Endothelial cell of umbilical vein (primary cell): ENCODE measurements at regions not wholly inside any gene's neighbourhood (a gene's known extent, or its start where the extent isn't known, plus 50 kb on each side); places are given as distances from the start of the nearest gene placed in this dataset.

Source experiments
- BruUV-seq: library from RNA; stranded (reverse); fragments of 400-500 nt; replicated peaks from 2 replicates; lab custom pipeline; 2021; lab: Mats Ljungman, UMichigan
- CTCF ChIA-PET: fragments of 300-600, 350-600 bp; sonication (Branson Sonifier 250); formaldehyde crosslinking; loops from one replicate; lab custom pipeline; 2021; ENCODE audit warnings: antibody characterized with exemption, inconsistent platforms; lab: Charles Lee
- POLR2A ChIA-PET: fragments of 300-600, 350-600 bp; sonication (Branson Sonifier 250); formaldehyde crosslinking; loops from one replicate; lab custom pipeline; 2021; ENCODE audit warnings: antibody characterized with exemption, inconsistent platforms; lab: Charles Lee
- DNase-seq: peaks from one replicate; pipeline ENCODE4 v3.0.0-alpha.2; 2011; ENCODE audit warnings: low read depth, low spot score
- FAIRE-seq: peaks from 2 replicates; lab custom pipeline; 2011; peaks lifted over from hg19 to GRCh38; lab: Jason Lieb, UNC
- H2AFZ ChIP-seq: 2 replicates; pipeline ENCODE4 v1.6.0; 2012; ENCODE audit warnings: low read depth, low read length, control low read depth, inconsistent platforms
- H3K27ac ChIP-seq: 2 replicates; pipeline ENCODE4 v1.5.1; 2011; ENCODE audit warnings: low read depth, mild to moderate bottlenecking, control low read depth, low read length, moderate library complexity; ENCODE audit not compliant: insufficient read depth
- H3K27me3 ChIP-seq, 2 experiments: 2 replicates each; pipeline versions ENCODE4 v1.6.0 to v1.6.1; 2011; ENCODE audit warnings: low read length in 2 of 2, mixed read lengths in 1 of 2; ENCODE audit not compliant: control insufficient read depth in 2 of 2, insufficient read depth in 2 of 2
- H3K36me3 ChIP-seq, 2 experiments: 2 replicates in 1 of 2; 3 replicates in 1 of 2; pipeline ENCODE4 v1.5.1; 2011; ENCODE audit warnings: low read length in 2 of 2, mild to moderate bottlenecking in 1 of 2, moderate library complexity in 1 of 2; ENCODE audit not compliant: control insufficient read depth in 2 of 2, insufficient read depth in 2 of 2; ENCODE audit errors: extremely low read depth in 1 of 2
- H3K4me1 ChIP-seq: 3 replicates; pipeline ENCODE4 v1.5.1; 2011; ENCODE audit warnings: mild to moderate bottlenecking, low read length; ENCODE audit not compliant: control insufficient read depth, insufficient read depth; ENCODE audit errors: extremely low read depth
- H3K4me2 ChIP-seq: 2 replicates; pipeline ENCODE4 v1.6.1; 2011; ENCODE audit warnings: low read length, control low read depth, mixed read lengths; ENCODE audit not compliant: insufficient read depth
- H3K4me3 ChIP-seq, 3 experiments: fragments of 200-600 bp in 1 of 3; sonication (generic), shearing (Covaris generic) in 1 of 3; replicated peaks in 1 of 3; 2 replicates each; pipeline ENCODE4 v1.5.1; 2011 to 2016; ENCODE audit warnings: control low read depth in 3 of 3, low read length in 3 of 3, mild to moderate bottlenecking in 2 of 3, inconsistent platforms in 1 of 3, low read depth in 1 of 3, moderate library complexity in 1 of 3; ENCODE audit not compliant: insufficient read depth in 1 of 3
- H3K79me2 ChIP-seq: 2 replicates; pipeline ENCODE4 v1.6.0; 2012; ENCODE audit warnings: low read length, inconsistent platforms; ENCODE audit not compliant: control insufficient read depth, insufficient read depth
- H3K9ac ChIP-seq: replicated peaks from 2 replicates; pipeline ENCODE3; 2011; ENCODE audit warnings: low read length, control low read depth; ENCODE audit not compliant: insufficient read depth; ENCODE audit errors: extremely low read depth
- H3K9me1 ChIP-seq: replicated peaks from 3 replicates; pipeline ENCODE4 v1.6.0; 2011; ENCODE audit warnings: mild to moderate bottlenecking, low read length; ENCODE audit not compliant: control insufficient read depth, insufficient read depth; ENCODE audit errors: extremely low read depth
- H3K9me3 ChIP-seq: replicated peaks from 2 replicates; pipeline ENCODE4 v1.5.1; 2012; ENCODE audit warnings: low read length, inconsistent platforms; ENCODE audit not compliant: control insufficient read depth, insufficient read depth
- H4K20me1 ChIP-seq: replicated peaks from 2 replicates; pipeline ENCODE3; 2011; ENCODE audit warnings: mild to moderate bottlenecking, low read length; ENCODE audit not compliant: control insufficient read depth, insufficient read depth; ENCODE audit errors: extremely low read depth
- CTCF ChIP-seq, 2 donors: IDR thresholded peaks; 1 replicate in 1 of 2; 2 replicates in 1 of 2; pipeline ENCODE4 v1.5.1; 2011; ENCODE audit warnings: low read length in 2 of 2, mild to moderate bottlenecking in 2 of 2, moderate library complexity in 2 of 2, control low read depth in 1 of 2, inconsistent platforms in 1 of 2, low read depth in 1 of 2; ENCODE audit not compliant: insufficient read depth in 1 of 2; ENCODE audit errors: extremely low read depth in 1 of 2
- EZH2 ChIP-seq: IDR thresholded peaks from 2 replicates; pipeline ENCODE4 v1.6.1; 2012; ENCODE audit warnings: borderline replicate concordance, low read depth, mild to moderate bottlenecking, moderate library complexity, low read length, inconsistent platforms; ENCODE audit not compliant: severe bottlenecking
- FOS ChIP-seq: IDR thresholded peaks from 2 replicates; pipeline ENCODE4 v1.6.1; 2011; ENCODE audit warnings: mild to moderate bottlenecking, low read length, moderate library complexity, borderline replicate concordance; ENCODE audit not compliant: insufficient read depth
- GATA2 ChIP-seq: IDR thresholded peaks from 2 replicates; pipeline ENCODE4 v1.7.0; 2011; ENCODE audit warnings: low read depth, mild to moderate bottlenecking, moderate library complexity, mixed read lengths, low read length; ENCODE audit not compliant: insufficient read length, insufficient read depth
- JUN ChIP-seq: IDR thresholded peaks from 2 replicates; pipeline ENCODE4 v1.6.1; 2011; ENCODE audit warnings: borderline replicate concordance, low read depth; ENCODE audit not compliant: insufficient read length, insufficient read depth
- MAX ChIP-seq: IDR thresholded peaks from 2 replicates; pipeline ENCODE4 v1.6.1; 2011; ENCODE audit not compliant: insufficient read depth, insufficient read length
- MYC ChIP-seq: IDR thresholded peaks from one replicate; pipeline ENCODE4 v1.6.1; 2011; ENCODE audit warnings: mild to moderate bottlenecking, low read depth, low read length
- POLR2A ChIP-seq: IDR thresholded peaks from 2 replicates; pipeline ENCODE4 v1.6.1; 2012; ENCODE audit warnings: low read depth, mild to moderate bottlenecking, control low read depth, low read length
- POLR2AphosphoS5 ChIP-seq: IDR thresholded peaks from 2 replicates; pipeline ENCODE4 v1.6.1; 2012; ENCODE audit warnings: low read depth, mild to moderate bottlenecking, control low read depth, low read length, moderate library complexity; ENCODE audit not compliant: insufficient read depth
- dilution Hi-C: fragments of 300-500 bp; cut with MboI; formaldehyde crosslinking; loops from one replicate; pipeline ENCODE4 v1.15.0; 2019; ENCODE audit warnings: low sequenced_read_pairs; ENCODE audit not compliant: extremely low pct_ligation_motif_present
- intact Hi-C: fragments of 100-400 bp; cut with micrococcal nuclease; formaldehyde crosslinking; loops from one replicate; pipeline ENCODE4 v1.10.0; 2022

GRCh38 chr2:79370976-79371538, 141.8 kb upstream of the CTNNA2 start:
- intact Hi-C loops, result no loop called here
- H2AFZ ChIP-seq, result no peak overlapping the region
- POLR2A ChIA-PET, result no interaction called here
- H3K4me3 ChIP-seq, result no peak overlapping the region
- TF ChIP-seq MAX (no peak), POLR2AphosphoS5 (no peak)
- H3K9ac ChIP-seq, result no peak overlapping the region
- peaks cover 2% of the 10 kb centered on the region for H3K9me3 ChIP-seq
- no peaks in the 10 kb centered on the region for H3K4me1 ChIP-seq
- no peaks in the 10 kb centered on the region for H3K36me3 ChIP-seq
- FAIRE-seq (no peak), DNase-seq (no peak)
- H3K27ac ChIP-seq, result no peak overlapping the region
- no peaks in the 10 kb centered on the region for H3K27me3 ChIP-seq
- BruUV-seq, result no TSS peak
- dilution Hi-C loops, result no loop called here
- H3K79me2 ChIP-seq, result no peaks in the 10 kb centered on the region
- no peaks in the 10 kb centered on the region for H4K20me1 ChIP-seq
- H3K9me1 ChIP-seq, result no peaks in the 10 kb centered on the region
- CTCF ChIA-PET, result no interaction called here
- no peak overlapping the region for H3K4me2 ChIP-seq

GRCh38 chr2:79369127-79369526, 143.7 kb upstream of the CTNNA2 start:
- Histone ChIP-seq H3K9me3 (peaks cover 2% of the 10 kb centered on the region), H3K36me3 (no peaks in the 10 kb centered on the region), H3K4me1 (no peaks in the 10 kb centered on the region), H3K9ac (no peak overlapping the region), H3K9me1 (no peaks in the 10 kb centered on the region), H3K27me3 (no peaks in the 10 kb centered on the region), H3K27ac (no peak overlapping the region), H2AFZ (no peak overlapping the region), H4K20me1 (no peaks in the 10 kb centered on the region), H3K79me2 (no peaks in the 10 kb centered on the region), H3K4me2 (no peak overlapping the region), H3K4me3 (no peak overlapping the region)
- DNase-seq, result no peak
- FAIRE-seq, result no peak
- no TSS peak for BruUV-seq
- CTCF ChIA-PET, result no interaction called here
- intact Hi-C loops, result no loop called here
- dilution Hi-C loops, result no loop called here
- TF ChIP-seq EZH2, result no peak
- no peak for TF ChIP-seq FOS
- TF ChIP-seq POLR2AphosphoS5, result no peak
- TF ChIP-seq CTCF (IDR thresholded peaks at IDR 0.05; ENCODE audit: extremely low read depth in 1 of 2, insufficient read depth in 1 of 2, low read depth in 1 of 2, low read length in 2 of 2), result no peak
- no peak for TF ChIP-seq GATA2
- TF ChIP-seq POLR2A, result no peak
- TF ChIP-seq JUN, result no peak
- no peak for TF ChIP-seq MYC
- TF ChIP-seq MAX, result no peak
- POLR2A ChIA-PET, result no interaction called here
